Prostate gland (tissue), 2 donors: ENCODE measurements at regions not wholly inside any gene's neighbourhood (a gene's known extent, or its start where the extent isn't known, plus 50 kb on each side); places are given as distances from the start of the nearest gene placed in this dataset.

ENCODE experiments used
- DNase-seq: peaks from one replicate; pipeline ENCODE4 v3.0.0-alpha.2; 2019; ENCODE audit warnings: low spot score
- H3K27ac ChIP-seq, 2 donors: fragments of 200-600 bp; sonication (generic); 2 replicates each; pipeline ENCODE4 v1.5.1; 2017 to 2019
- H3K27me3 ChIP-seq: fragments of 200-600 bp; sonication (generic); replicated peaks from 2 replicates; pipeline ENCODE4 v1.5.1; 2019; ENCODE audit not compliant: insufficient read depth
- H3K36me3 ChIP-seq, 2 donors: fragments of 200-600 bp; sonication (generic); 1 replicate in 1 of 2; 2 replicates in 1 of 2; pipeline versions ENCODE4 v1.5.1 to v1.8.1; 2017 to 2019
- H3K4me1 ChIP-seq: fragments of 200-600 bp; sonication (generic); replicated peaks from 2 replicates; pipeline ENCODE4 v1.5.1; 2019
- H3K4me3 ChIP-seq, 2 donors: fragments of 200-600 bp; sonication (generic); 2 replicates each; pipeline ENCODE4 v1.5.1; 2017 to 2019
- H3K9me3 ChIP-seq: fragments of 200-600 bp; sonication (generic); 2 replicates; pipeline ENCODE4 v1.5.1; 2017
- POLR2A ChIP-seq: fragments of 450-650 bp; IDR thresholded peaks from one replicate; pipeline ENCODE4 v1.6.1; 2016; ENCODE audit warnings: antibody characterized with exemption, mild to moderate bottlenecking
- POLR2AphosphoS5 ChIP-seq: sonication (generic); formaldehyde crosslinking; IDR thresholded peaks from one replicate; pipeline ENCODE4 v1.6.1; 2017; ENCODE audit warnings: antibody characterized with exemption
- WGBS: methylation state at CpG from one replicate; pipeline ENCODE4 v1.1.5; 2018; 5-methylcytosine and 5-hydroxymethylcytosine counted together
- intact Hi-C: fragments of 100-400 bp; cut with DNase I; formaldehyde crosslinking; loops from one replicate; pipeline ENCODE4 v1.14.2; 2022
- TF ChIP-seq, protein P1 (sequence below), 4 experiments: fragments of 200-600 bp in 2 of 4; fragments of 450-650 bp in 2 of 4; sonication (generic) in 2 of 4; IDR thresholded peaks; 1 replicate in 3 of 4; 2 replicates in 1 of 4; pipeline ENCODE4 v1.5.1; 2016 to 2019; ENCODE audit warnings: antibody characterized with exemption in 4 of 4, mild to moderate bottlenecking in 2 of 4, moderate library complexity in 2 of 4

DNA sequence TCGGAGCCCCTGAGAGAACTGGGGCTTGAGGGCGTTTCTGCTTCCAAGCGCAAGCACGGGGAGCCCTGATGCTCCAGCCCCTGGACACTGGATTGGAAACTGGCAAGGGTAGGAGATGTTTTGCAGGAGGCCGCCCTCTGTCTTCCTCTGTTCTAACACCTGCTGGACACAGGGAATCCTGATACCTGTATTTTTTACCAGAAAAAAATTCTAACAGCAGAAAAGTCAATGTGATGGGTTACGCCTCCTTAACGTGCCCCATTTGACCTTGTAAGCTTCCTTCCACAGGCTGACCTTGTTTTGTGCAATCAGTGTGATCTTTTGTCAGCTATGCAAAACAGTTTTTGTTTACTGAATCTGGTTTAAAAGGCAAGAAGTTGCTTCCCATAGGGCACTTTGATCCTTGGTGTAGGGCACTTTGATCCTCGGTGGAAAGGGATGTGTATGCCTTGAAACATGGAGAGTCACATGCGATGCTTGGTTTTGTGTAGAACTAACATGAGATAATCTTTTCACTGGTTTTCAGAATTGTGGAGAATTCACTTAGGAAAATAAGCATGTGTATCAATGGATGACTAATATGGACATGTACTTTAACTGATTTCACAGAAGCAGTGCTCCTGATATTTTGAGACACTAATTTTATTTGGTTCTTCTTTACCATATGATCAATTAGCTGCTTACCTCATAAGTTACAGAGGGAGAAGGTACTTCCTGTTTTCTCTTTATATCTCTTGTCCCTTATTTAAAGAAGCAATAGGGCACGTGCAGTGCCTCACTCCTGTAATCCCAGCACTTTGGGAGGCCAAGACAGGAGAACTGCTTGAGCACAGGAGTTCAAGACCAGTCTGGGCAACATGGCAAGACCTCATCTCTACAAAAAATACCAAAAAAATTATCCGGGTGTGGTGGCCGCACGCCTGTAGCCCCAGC lies 59.9 kb upstream of the MAP3K4 start:
- Histone ChIP-seq H3K27me3 (no peaks in the 10 kb centered on the region), H3K4me1 (no peaks in the 10 kb centered on the region), H3K4me3 (peak overlapping the region; percentile 43), H3K27ac (peak overlapping the region in 1 of 2 donors; percentile 13), H3K36me3 (no peaks in the 10 kb centered on the region), H3K9me3 (no peaks in the 10 kb centered on the region)
- no peak for DNase-seq
- WGBS: 50% methylated on average over 13 of the region's 13 CpGs
- TF ChIP-seq, protein P1, sequence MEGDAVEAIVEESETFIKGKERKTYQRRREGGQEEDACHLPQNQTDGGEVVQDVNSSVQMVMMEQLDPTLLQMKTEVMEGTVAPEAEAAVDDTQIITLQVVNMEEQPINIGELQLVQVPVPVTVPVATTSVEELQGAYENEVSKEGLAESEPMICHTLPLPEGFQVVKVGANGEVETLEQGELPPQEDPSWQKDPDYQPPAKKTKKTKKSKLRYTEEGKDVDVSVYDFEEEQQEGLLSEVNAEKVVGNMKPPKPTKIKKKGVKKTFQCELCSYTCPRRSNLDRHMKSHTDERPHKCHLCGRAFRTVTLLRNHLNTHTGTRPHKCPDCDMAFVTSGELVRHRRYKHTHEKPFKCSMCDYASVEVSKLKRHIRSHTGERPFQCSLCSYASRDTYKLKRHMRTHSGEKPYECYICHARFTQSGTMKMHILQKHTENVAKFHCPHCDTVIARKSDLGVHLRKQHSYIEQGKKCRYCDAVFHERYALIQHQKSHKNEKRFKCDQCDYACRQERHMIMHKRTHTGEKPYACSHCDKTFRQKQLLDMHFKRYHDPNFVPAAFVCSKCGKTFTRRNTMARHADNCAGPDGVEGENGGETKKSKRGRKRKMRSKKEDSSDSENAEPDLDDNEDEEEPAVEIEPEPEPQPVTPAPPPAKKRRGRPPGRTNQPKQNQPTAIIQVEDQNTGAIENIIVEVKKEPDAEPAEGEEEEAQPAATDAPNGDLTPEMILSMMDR (IDR thresholded peaks at IDR 0.05): peak in 1 of 4 experiments; percentile 23
- no peak for TF ChIP-seq POLR2AphosphoS5
- intact Hi-C loops: loop anchor here (2.0 to 10.0 kb wide), 2 partner anchors 53 to 441 kb away; no protein-coding TSS in a partner anchor

DNA sequence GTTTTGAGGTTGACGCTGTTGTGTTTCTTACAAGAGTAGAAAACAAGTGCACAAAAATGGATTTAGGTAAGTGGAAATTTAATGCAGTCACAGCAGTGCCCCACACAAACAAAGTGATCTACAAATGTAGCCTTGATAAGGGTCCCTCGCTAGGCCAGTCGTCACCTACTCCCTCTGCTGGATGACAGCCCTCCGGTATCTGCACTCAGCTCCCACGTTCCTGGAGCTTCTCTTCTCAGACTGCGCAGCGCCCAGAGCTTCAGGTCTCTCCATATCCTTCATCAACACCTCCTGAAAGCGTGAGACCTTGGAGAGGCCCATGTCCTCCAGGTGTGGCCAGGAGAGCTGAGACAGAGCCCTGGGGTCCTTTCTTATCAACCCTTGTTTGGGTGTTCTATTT lies 58.3 kb upstream of the MAP3K4 start:
- Histone ChIP-seq H3K36me3 (no peaks in the 10 kb centered on the region), H3K27me3 (no peaks in the 10 kb centered on the region), H3K9me3 (no peaks in the 10 kb centered on the region), H3K4me3 (no peak overlapping the region), H3K27ac (peak overlapping the region in 1 of 2 donors; percentile 41), H3K4me1 (no peaks in the 10 kb centered on the region)
- intact Hi-C loops: loop anchor here (10.0 kb wide), 1 partner anchor 52 kb away; no protein-coding TSS in a partner anchor
- no peak for DNase-seq
- WGBS: 76% methylated on average over 8 of the region's 8 CpGs
- TF ChIP-seq, protein P1 (IDR thresholded peaks at IDR 0.05): no peak
- no peak for TF ChIP-seq POLR2A
- no peak for TF ChIP-seq POLR2AphosphoS5

DNA sequence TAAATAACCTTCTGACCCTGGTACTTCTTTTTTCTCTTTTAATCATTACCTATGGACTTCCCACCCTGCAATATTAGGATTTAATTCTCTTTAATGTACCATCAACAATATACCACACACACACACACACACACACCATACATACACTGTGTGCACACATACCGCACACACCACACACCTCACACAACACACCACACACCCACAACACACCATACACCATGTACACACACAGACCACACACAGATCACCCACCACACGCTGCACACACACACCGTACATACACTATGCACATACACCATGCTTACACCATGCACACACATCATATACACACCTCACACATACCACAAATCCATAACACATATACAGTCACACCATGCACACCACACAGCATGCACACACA lies 57.4 kb upstream of the MAP3K4 start:
- Histone ChIP-seq H3K4me3 (no peak overlapping the region), H3K27me3 (no peaks in the 10 kb centered on the region), H3K4me1 (no peaks in the 10 kb centered on the region), H3K36me3 (no peaks in the 10 kb centered on the region), H3K9me3 (no peaks in the 10 kb centered on the region), H3K27ac (no peak overlapping the region)
- TF ChIP-seq, protein P1 (IDR thresholded peaks at IDR 0.05): no peak
- TF ChIP-seq POLR2AphosphoS5 (no peak), POLR2A (no peak)
- intact Hi-C loops: loop anchor here (10.0 kb wide), 1 partner anchor 51 kb away; no protein-coding TSS in a partner anchor
- no peak for DNase-seq
- 94% methylated on average over 3 of the region's 3 CpGs for WGBS

DNA sequence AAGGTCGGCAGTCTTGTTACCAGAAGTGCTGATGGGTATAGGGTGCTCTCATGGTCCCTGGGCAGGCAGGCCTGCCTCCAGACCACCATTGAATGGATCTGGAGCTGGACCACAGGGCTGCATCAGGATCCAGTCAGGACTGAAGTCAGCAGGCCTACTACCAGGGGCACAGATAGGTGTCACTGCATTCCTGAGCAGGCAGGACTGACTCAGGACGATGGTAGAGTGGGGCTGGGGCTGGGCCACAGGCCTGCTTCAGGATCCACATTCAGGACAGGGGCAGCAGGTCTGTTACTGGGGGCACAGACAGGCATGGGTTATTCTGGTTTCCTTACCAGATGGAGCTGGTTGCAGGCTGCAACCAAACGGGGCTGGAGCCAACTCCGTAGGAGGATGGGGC lies 51.4 kb upstream of the MAP3K4 start:
- H3K27me3 ChIP-seq: no peaks in the 10 kb centered on the region
- no peak overlapping the region for H3K27ac ChIP-seq
- no peaks in the 10 kb centered on the region for H3K36me3 ChIP-seq
- TF ChIP-seq POLR2AphosphoS5 (no peak), POLR2A (no peak)
- TF ChIP-seq, protein P1 (IDR thresholded peaks at IDR 0.05): no peak
- WGBS: 94% methylated on average over 4 of the region's 4 CpGs
- no peaks in the 10 kb centered on the region for H3K4me1 ChIP-seq
- intact Hi-C loops: no loop called here
- no peak for DNase-seq
- no peak overlapping the region for H3K4me3 ChIP-seq
- no peaks in the 10 kb centered on the region for H3K9me3 ChIP-seq
